HCT116 (cell line): ENCODE measurements at regions not wholly inside any gene's neighbourhood (a gene's known extent, or its start where the extent isn't known, plus 50 kb on each side); places are given as distances from the start of the nearest gene placed in this dataset.

ENCODE experiments used
- ATAC-seq: fragments of 200-7000 bp; cut with Tn5 transposase; 2 replicates; pipeline ENCODE4 v1.9.1; 2020; ENCODE audit warnings: mild to moderate bottlenecking, moderate library complexity
- BruUV-seq: library from RNA; stranded (reverse); fragments of 400-500 nt; replicated peaks from 2 replicates; lab custom pipeline; 2021; lab: Mats Ljungman, UMichigan
- CTCF ChIA-PET: fragments of 300-600 bp; sonication (Branson Sonifier 250); formaldehyde crosslinking; loops from one replicate; lab custom pipeline; 2021; ENCODE audit warnings: antibody characterized with exemption; lab: Charles Lee
- POLR2A ChIA-PET: fragments of 300-600, 350-600 bp; sonication (Branson Sonifier 250); formaldehyde crosslinking; loops from one replicate; lab custom pipeline; 2021; ENCODE audit warnings: antibody characterized with exemption; lab: Charles Lee
- RAD21 ChIA-PET, 2 experiments: fragments of 300-600 bp; sonication (Branson Sonifier 250); formaldehyde crosslinking; loops; one replicate each; lab custom pipeline; 2023; ENCODE audit warnings: low total read pairs in 2 of 2; ENCODE audit not compliant: uncharacterized antibody in 2 of 2, unreplicated experiment in 2 of 2, low non-redundant PET in 1 of 2; lab: Charles Lee
- DNase-seq: peaks from one replicate; pipeline ENCODE4 v3.0.0-alpha.2; 2010; ENCODE audit warnings: low read depth, low spot score
- H2AFZ ChIP-seq: fragments of 200-600 bp; shearing (Covaris generic), sonication (generic); 2 replicates; pipeline ENCODE4 v1.6.1; 2017; ENCODE audit warnings: low read depth, mixed run types, mixed read lengths, antibody characterized with exemption, low read length; ENCODE audit not compliant: poor library complexity, severe bottlenecking
- H3K27ac ChIP-seq: 2 replicates; pipeline ENCODE4 v1.5.1; 2012; ENCODE audit warnings: low read depth, low read length
- H3K27me3 ChIP-seq: fragments of 200-600 bp; sonication (generic); 2 replicates; pipeline ENCODE4 v1.6.1; 2016; ENCODE audit warnings: mixed run types, low read length, mixed read lengths; ENCODE audit not compliant: insufficient read depth
- H3K36me3 ChIP-seq, 2 experiments: fragments of 200-500 bp in 1 of 2; fragments of 200-600 bp in 1 of 2; sonication (Bioruptor generic) in 1 of 2; sonication (generic) in 1 of 2; 2 replicates each; pipeline versions ENCODE4 v1.5.1 to v1.6.1; 2014 to 2016; ENCODE audit warnings: low read length in 2 of 2, inconsistent platforms in 1 of 2, mixed read lengths in 1 of 2, mixed run types in 1 of 2; ENCODE audit not compliant: insufficient read depth in 2 of 2, control insufficient read depth in 1 of 2
- H3K4me1 ChIP-seq, 2 experiments: fragments of 200-600 bp in 1 of 2; sonication (generic) in 1 of 2; 2 replicates each; pipeline versions ENCODE4 v1.5.1 to v1.6.1; 2012 to 2017; ENCODE audit warnings: low read length in 2 of 2, inconsistent platforms in 1 of 2, mild to moderate bottlenecking in 1 of 2, mixed read lengths in 1 of 2, mixed run types in 1 of 2, moderate library complexity in 1 of 2; ENCODE audit not compliant: insufficient read depth in 2 of 2, control insufficient read depth in 1 of 2
- H3K4me2 ChIP-seq: fragments of 200-600 bp; sonication (generic); 2 replicates; pipeline ENCODE4 v1.6.1; 2017; ENCODE audit warnings: mixed run types, low read length, mixed read lengths
- H3K4me3 ChIP-seq, 2 experiments: fragments of 200-600 bp in 1 of 2; sonication (generic) in 1 of 2; replicated peaks in 1 of 2; 2 replicates each; pipeline ENCODE4 v1.5.1; 2011 to 2016; ENCODE audit warnings: low read length in 2 of 2, control low read depth in 1 of 2, low read depth in 1 of 2, mild to moderate bottlenecking in 1 of 2, mixed read lengths in 1 of 2, mixed run types in 1 of 2
- H3K79me2 ChIP-seq: fragments of 200-600 bp; sonication (generic); 2 replicates; pipeline ENCODE4 v1.6.1; 2017; ENCODE audit warnings: mild to moderate bottlenecking, mixed run types, low read length, moderate library complexity, mixed read lengths; ENCODE audit not compliant: insufficient read depth
- H3K9ac ChIP-seq: fragments of 200-600 bp; sonication (generic); 2 replicates; pipeline ENCODE4 v1.6.1; 2016; ENCODE audit warnings: low read length, mixed read lengths
- H3K9me2 ChIP-seq: fragments of 200-600 bp; sonication (generic), shearing (Covaris generic); 2 replicates; pipeline ENCODE4 v1.6.1; 2017; ENCODE audit warnings: mixed run types, mild to moderate bottlenecking, moderate library complexity; ENCODE audit not compliant: insufficient read depth
- H3K9me3 ChIP-seq, 2 experiments: fragments of 200-500 bp in 1 of 2; fragments of 200-600 bp in 1 of 2; sonication (Bioruptor generic) in 1 of 2; sonication (generic) in 1 of 2; 2 replicates each; pipeline ENCODE4 v1.6.1; 2014 to 2017; ENCODE audit warnings: low read length in 2 of 2, mixed read lengths in 2 of 2, inconsistent platforms in 1 of 2, low read depth in 1 of 2, mild to moderate bottlenecking in 1 of 2, mixed run types in 1 of 2, moderate library complexity in 1 of 2; ENCODE audit not compliant: control insufficient read depth in 1 of 2, insufficient read depth in 1 of 2
- H4K20me1 ChIP-seq: fragments of 200-600 bp; sonication (generic), shearing (Covaris generic); 2 replicates; pipeline ENCODE4 v1.6.1; 2017; ENCODE audit warnings: mixed run types, mild to moderate bottlenecking, moderate library complexity; ENCODE audit not compliant: insufficient read depth
- CBX3 ChIP-seq: IDR thresholded peaks from 2 replicates; pipeline ENCODE4 v1.6.1; 2012; ENCODE audit warnings: low read depth
- CEBPB ChIP-seq: IDR thresholded peaks from 2 replicates; pipeline ENCODE4 v1.6.1; 2012; ENCODE audit warnings: low read depth
- EGR1 ChIP-seq: IDR thresholded peaks from 2 replicates; pipeline ENCODE4 v1.6.1; 2012; ENCODE audit warnings: low read depth
- ELF1 ChIP-seq: IDR thresholded peaks from 2 replicates; pipeline ENCODE4 v1.6.1; 2012; ENCODE audit warnings: low read depth, borderline replicate concordance
- EZH2 ChIP-seq: fragments of 200-600 bp; sonication (generic); IDR thresholded peaks from 2 replicates; pipeline ENCODE4 v1.6.1; 2017; ENCODE audit warnings: antibody characterized with exemption, mixed run types
- EZH2phosphoT487 ChIP-seq: fragments of 200-600 bp; IDR thresholded peaks from 2 replicates; pipeline ENCODE4 v1.6.1; 2018; ENCODE audit warnings: antibody characterized with exemption, borderline replicate concordance
- FOSL1 ChIP-seq: IDR thresholded peaks from 2 replicates; pipeline ENCODE4 v1.6.1; 2012; ENCODE audit warnings: low read depth
- POLR2A ChIP-seq: IDR thresholded peaks from 2 replicates; pipeline ENCODE4 v1.7.0; 2011; ENCODE audit warnings: borderline replicate concordance; ENCODE audit not compliant: insufficient read depth, insufficient read length; ENCODE audit errors: extremely low read depth
- REST ChIP-seq: IDR thresholded peaks from 2 replicates; pipeline ENCODE4 v1.6.1; 2012; ENCODE audit warnings: low read depth
- SIN3A ChIP-seq: IDR thresholded peaks from 2 replicates; pipeline ENCODE4 v1.6.1; 2012; ENCODE audit warnings: low read depth
- SP1 ChIP-seq: IDR thresholded peaks from 2 replicates; pipeline ENCODE4 v1.6.1; 2012; ENCODE audit warnings: low read depth
- TCF7L2 ChIP-seq: IDR thresholded peaks from 2 replicates; pipeline ENCODE4 v1.7.0; 2011; ENCODE audit warnings: borderline replicate concordance, inconsistent platforms; ENCODE audit not compliant: insufficient read depth, insufficient read length; ENCODE audit errors: extremely low read depth
- ZFX ChIP-seq: fragments of 450-650 bp; IDR thresholded peaks from 2 replicates; pipeline ENCODE4 v1.6.1; 2017
- ZNF274 ChIP-seq: fragments of 200-500 bp; sonication (Bioruptor generic); IDR thresholded peaks from 2 replicates; pipeline ENCODE4 v1.6.1; 2014; ENCODE audit warnings: mild to moderate bottlenecking, low read depth, low read length, inconsistent platforms
- intact Hi-C: fragments of 100-400 bp; cut with micrococcal nuclease; formaldehyde crosslinking; loops from 2 replicates; pipeline ENCODE4 v1.10.0; 2022
- TF ChIP-seq, protein P1 (sequence below): IDR thresholded peaks from 2 replicates; pipeline ENCODE4 v1.6.1; 2011; ENCODE audit warnings: mild to moderate bottlenecking, low read length, moderate library complexity; ENCODE audit not compliant: insufficient replicate concordance; ENCODE audit errors: extremely low read depth
- TF ChIP-seq, protein P2 (sequence below), 3 experiments: fragments of 200-600 bp in 1 of 3; sonication (generic) in 1 of 3; IDR thresholded peaks in 2 of 3; conservative IDR thresholded peaks in 1 of 3; 2 replicates each; pipeline ENCODE4 v1.5.1; 2012 to 2017; ENCODE audit warnings: low read depth in 2 of 3, low read length in 2 of 3, antibody characterized with exemption in 1 of 3, borderline replicate concordance in 1 of 3, control low read depth in 1 of 3, mild to moderate bottlenecking in 1 of 3, mixed read lengths in 1 of 3, mixed run types in 1 of 3, moderate library complexity in 1 of 3; ENCODE audit not compliant: insufficient read depth in 1 of 3

DNA sequence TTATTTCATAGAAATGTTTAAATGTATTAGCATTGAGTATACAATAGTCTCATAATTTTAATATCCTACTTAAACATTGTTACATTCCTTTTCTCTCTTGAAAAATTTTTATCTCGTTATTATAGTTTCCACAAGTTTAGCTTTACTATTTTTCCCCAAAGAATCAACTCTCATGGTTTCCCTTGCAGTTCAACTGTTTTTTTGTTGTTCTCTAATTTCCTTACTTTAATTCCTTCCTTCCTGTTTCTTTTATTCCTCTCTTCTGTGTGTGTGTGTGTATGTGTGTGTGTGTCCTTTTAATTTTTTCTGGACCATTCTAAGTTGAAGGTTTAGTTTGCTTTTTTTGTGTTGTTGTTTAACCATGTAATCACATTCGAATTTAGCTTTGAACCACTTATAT is 171.1 kb downstream of the GASK1B start:
- Histone ChIP-seq H3K4me3 (no peak overlapping the region), H4K20me1 (no peaks in the 10 kb centered on the region), H3K9me3 (no peaks in the 10 kb centered on the region), H3K36me3 (no peaks in the 10 kb centered on the region), H3K4me1 (no peaks in the 10 kb centered on the region), H2AFZ (peak overlapping the region; percentile 29), H3K9ac (no peak overlapping the region), H3K27ac (no peak overlapping the region), H3K27me3 (no peaks in the 10 kb centered on the region), H3K79me2 (no peaks in the 10 kb centered on the region), H3K9me2 (no peaks in the 10 kb centered on the region), H3K4me2 (no peak overlapping the region)
- TF ChIP-seq ELF1 (no peak), SIN3A (no peak), CEBPB (no peak), CBX3 (no peak), REST (no peak), SP1 (no peak), TCF7L2 (no peak), EGR1 (no peak), ZFX (no peak), POLR2A (no peak), FOSL1 (no peak), EZH2 (no peak), EZH2phosphoT487 (no peak), ZNF274 (no peak)
- TF ChIP-seq, protein P1, sequence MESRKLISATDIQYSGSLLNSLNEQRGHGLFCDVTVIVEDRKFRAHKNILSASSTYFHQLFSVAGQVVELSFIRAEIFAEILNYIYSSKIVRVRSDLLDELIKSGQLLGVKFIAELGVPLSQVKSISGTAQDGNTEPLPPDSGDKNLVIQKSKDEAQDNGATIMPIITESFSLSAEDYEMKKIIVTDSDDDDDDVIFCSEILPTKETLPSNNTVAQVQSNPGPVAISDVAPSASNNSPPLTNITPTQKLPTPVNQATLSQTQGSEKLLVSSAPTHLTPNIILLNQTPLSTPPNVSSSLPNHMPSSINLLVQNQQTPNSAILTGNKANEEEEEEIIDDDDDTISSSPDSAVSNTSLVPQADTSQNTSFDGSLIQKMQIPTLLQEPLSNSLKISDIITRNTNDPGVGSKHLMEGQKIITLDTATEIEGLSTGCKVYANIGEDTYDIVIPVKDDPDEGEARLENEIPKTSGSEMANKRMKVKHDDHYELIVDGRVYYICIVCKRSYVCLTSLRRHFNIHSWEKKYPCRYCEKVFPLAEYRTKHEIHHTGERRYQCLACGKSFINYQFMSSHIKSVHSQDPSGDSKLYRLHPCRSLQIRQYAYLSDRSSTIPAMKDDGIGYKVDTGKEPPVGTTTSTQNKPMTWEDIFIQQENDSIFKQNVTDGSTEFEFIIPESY, result no peak
- TF ChIP-seq, protein P2, sequence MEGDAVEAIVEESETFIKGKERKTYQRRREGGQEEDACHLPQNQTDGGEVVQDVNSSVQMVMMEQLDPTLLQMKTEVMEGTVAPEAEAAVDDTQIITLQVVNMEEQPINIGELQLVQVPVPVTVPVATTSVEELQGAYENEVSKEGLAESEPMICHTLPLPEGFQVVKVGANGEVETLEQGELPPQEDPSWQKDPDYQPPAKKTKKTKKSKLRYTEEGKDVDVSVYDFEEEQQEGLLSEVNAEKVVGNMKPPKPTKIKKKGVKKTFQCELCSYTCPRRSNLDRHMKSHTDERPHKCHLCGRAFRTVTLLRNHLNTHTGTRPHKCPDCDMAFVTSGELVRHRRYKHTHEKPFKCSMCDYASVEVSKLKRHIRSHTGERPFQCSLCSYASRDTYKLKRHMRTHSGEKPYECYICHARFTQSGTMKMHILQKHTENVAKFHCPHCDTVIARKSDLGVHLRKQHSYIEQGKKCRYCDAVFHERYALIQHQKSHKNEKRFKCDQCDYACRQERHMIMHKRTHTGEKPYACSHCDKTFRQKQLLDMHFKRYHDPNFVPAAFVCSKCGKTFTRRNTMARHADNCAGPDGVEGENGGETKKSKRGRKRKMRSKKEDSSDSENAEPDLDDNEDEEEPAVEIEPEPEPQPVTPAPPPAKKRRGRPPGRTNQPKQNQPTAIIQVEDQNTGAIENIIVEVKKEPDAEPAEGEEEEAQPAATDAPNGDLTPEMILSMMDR (IDR thresholded peaks at IDR 0.05 in 2 of 3, conservative IDR thresholded peaks at IDR 0.05 in 1 of 3; ENCODE audit: borderline replicate concordance in 1 of 3, insufficient read depth in 1 of 3, low read depth in 2 of 3, low read length in 2 of 3), result no peak
- ATAC-seq (no peak), DNase-seq (no peak)
- RAD21 ChIA-PET, result no interaction called here
- BruUV-seq, result no TSS peak
- POLR2A ChIA-PET, result no interaction called here
- CTCF ChIA-PET, result interaction anchor here (1.2 kb wide), 1 partner anchor 170 kb away, joined by 3 read pairs; no protein-coding TSS in a partner anchor
- intact Hi-C loops, result no loop called here
